K562 (cell line): ENCODE measurements at regions not wholly inside any gene's neighbourhood (a gene's known extent, or its start where the extent isn't known, plus 50 kb on each side); places are given as distances from the start of the nearest gene placed in this dataset.

Source experiments
- ATF1 ChIP-seq, 2 experiments: fragments of 450-650 bp in 1 of 2; IDR thresholded peaks; 2 replicates each; pipeline ENCODE4 v1.6.1; 2016; ENCODE audit warnings: missing compliant biosample characterization in 1 of 2, missing genetic modification characterization in 1 of 2
- BRCA1 ChIP-seq, 2 experiments: fragments of 450-650 bp in 1 of 2; sonication (generic) in 1 of 2; formaldehyde crosslinking in 1 of 2; IDR thresholded peaks; 2 replicates each; pipeline versions ENCODE4 v1.5.0 to v1.6.1; 2017 to 2020; ENCODE audit warnings: mild to moderate bottlenecking in 1 of 2, missing genetic modification reagents in 1 of 2
- RERE ChIP-seq: sonication (generic); formaldehyde crosslinking; IDR thresholded peaks from 2 replicates; pipeline ENCODE4 v1.8.0; 2023; ENCODE audit warnings: missing genetic modification reagents, mild to moderate bottlenecking, borderline replicate concordance
- RFX7 ChIP-seq: fragments of 250-450 bp; sonication (Bioruptor Pico); IDR thresholded peaks from 2 replicates; pipeline ENCODE4 v1.5.1; 2021; ENCODE audit warnings: mild to moderate bottlenecking
- SMARCB1 ChIP-seq: IDR thresholded peaks from 2 replicates; pipeline ENCODE4 v1.6.1; 2011; ENCODE audit warnings: improper control_type of control experiment, low read depth; ENCODE audit not compliant: insufficient read length
- TAF7 ChIP-seq: fragments of 450-650 bp; IDR thresholded peaks from 2 replicates; pipeline ENCODE4 v1.6.1; 2016; ENCODE audit warnings: missing genetic modification characterization, missing compliant biosample characterization
- ZBTB40 ChIP-seq, 2 experiments: fragments of 450-650 bp in 1 of 2; sonication (generic) in 1 of 2; formaldehyde crosslinking in 1 of 2; IDR thresholded peaks; 2 replicates each; pipeline versions ENCODE4 v1.7.1 to v1.9.0; 2016 to 2022; ENCODE audit warnings: inconsistent platforms in 1 of 2, mild to moderate bottlenecking in 1 of 2, missing genetic modification reagents in 1 of 2
- ZNF324 ChIP-seq: fragments of 250-450 bp; sonication (Bioruptor Pico); IDR thresholded peaks from 2 replicates; pipeline ENCODE4 v1.4.0; 2020; ENCODE audit warnings: mild to moderate bottlenecking
- ZNF384 ChIP-seq: IDR thresholded peaks from 2 replicates; pipeline ENCODE4 v1.6.1; 2012; ENCODE audit warnings: low read depth, low read length, improper control_type of control experiment
- ZNF431 ChIP-seq: sonication (generic); formaldehyde crosslinking; IDR thresholded peaks from 2 replicates; pipeline ENCODE4 v1.8.0; 2022; ENCODE audit warnings: mild to moderate bottlenecking, missing genetic modification reagents
- ZNF511 ChIP-seq: sonication (generic); formaldehyde crosslinking; IDR thresholded peaks from 2 replicates; pipeline ENCODE4 v1.8.0; 2022; ENCODE audit warnings: mild to moderate bottlenecking, missing genetic modification reagents

- TF ChIP-seq ZNF511 (CRISPR knock-in tag) (no peak), ATF1 (CRISPR knock-in tag; IDR thresholded peaks at IDR 0.05) (no peak), ATF1 (tag; IDR thresholded peaks at IDR 0.05) (peak; percentile 37; the same call in 1 of the 2 replicates), ZNF324 (no peak), SMARCB1 (no peak), BRCA1 (IDR thresholded peaks at IDR 0.05) (no peak), BRCA1 (CRISPR knock-in tag; IDR thresholded peaks at IDR 0.05) (no peak), ZBTB40 (IDR thresholded peaks at IDR 0.05) (no peak), ZBTB40 (CRISPR knock-in tag; IDR thresholded peaks at IDR 0.05) (no peak), RERE (CRISPR knock-in tag) (no peak), ZNF384 (no peak), ZNF431 (CRISPR knock-in tag) (no peak), RFX7 (CRISPR knock-in tag) (no peak), TAF7 (tag) (no peak)
Measured at GRCh38 chr12:111185206-111185888, 183.5 kb downstream of the PHETA1 start (continued).
